Activated B cell treated with CpG ODN at 0.5 μM for 24 hours (primary cell): ENCODE measurements at regions not wholly inside any gene's neighbourhood (a gene's known extent, or its start where the extent isn't known, plus 50 kb on each side); places are given as distances from the start of the nearest gene placed in this dataset.

Experiments used
- ATAC-seq: fragments of 200-7000 bp; cut with Tn5 transposase; one replicate; pipeline ENCODE4 v1.10.0; 2021; ENCODE audit warnings: low read depth, mild to moderate bottlenecking, moderate library complexity
- CTCF ChIA-PET: fragments of 350-600 bp; sonication (Branson Sonifier 250); formaldehyde crosslinking; loops from one replicate; lab custom pipeline; 2021; ENCODE audit warnings: antibody characterized with exemption; lab: Charles Lee
- POLR2A ChIA-PET: fragments of 350-600 bp; sonication (Branson Sonifier 250); formaldehyde crosslinking; loops from one replicate; lab custom pipeline; 2021; ENCODE audit warnings: antibody characterized with exemption; lab: Charles Lee
- DNase-seq: peaks from one replicate; pipeline ENCODE4 v3.0.0; 2022
- H3K27ac Mint-ChIP-seq: one replicate; pipeline ENCODE4 v1.8.0; 2020; ENCODE audit warnings: mixed read lengths
- H3K27me3 Mint-ChIP-seq: one replicate; pipeline ENCODE4 v1.8.0; 2021; ENCODE audit warnings: mixed read lengths
- H3K36me3 Mint-ChIP-seq: one replicate; pipeline ENCODE4 v1.8.0; 2021; ENCODE audit warnings: low read depth, mixed read lengths
- H3K4me1 Mint-ChIP-seq: one replicate; pipeline ENCODE4 v1.8.0; 2021; ENCODE audit warnings: mixed read lengths
- H3K4me3 Mint-ChIP-seq: one replicate; pipeline ENCODE4 v1.8.0; 2020; ENCODE audit warnings: mild to moderate bottlenecking, mixed read lengths
- H3K9me3 Mint-ChIP-seq: one replicate; pipeline ENCODE4 v1.8.0; 2020; ENCODE audit warnings: mixed read lengths
- intact Hi-C: fragments of 100-400 bp; cut with micrococcal nuclease; formaldehyde crosslinking; loops from one replicate; pipeline ENCODE4 v1.15.1; 2024
- TF ChIP-seq, protein P1 (sequence below): fragments of 200-600 bp; IDR thresholded peaks from one replicate; pipeline ENCODE4 v1.8.0; 2022; ENCODE audit warnings: antibody characterized with exemption, mild to moderate bottlenecking

DNA sequence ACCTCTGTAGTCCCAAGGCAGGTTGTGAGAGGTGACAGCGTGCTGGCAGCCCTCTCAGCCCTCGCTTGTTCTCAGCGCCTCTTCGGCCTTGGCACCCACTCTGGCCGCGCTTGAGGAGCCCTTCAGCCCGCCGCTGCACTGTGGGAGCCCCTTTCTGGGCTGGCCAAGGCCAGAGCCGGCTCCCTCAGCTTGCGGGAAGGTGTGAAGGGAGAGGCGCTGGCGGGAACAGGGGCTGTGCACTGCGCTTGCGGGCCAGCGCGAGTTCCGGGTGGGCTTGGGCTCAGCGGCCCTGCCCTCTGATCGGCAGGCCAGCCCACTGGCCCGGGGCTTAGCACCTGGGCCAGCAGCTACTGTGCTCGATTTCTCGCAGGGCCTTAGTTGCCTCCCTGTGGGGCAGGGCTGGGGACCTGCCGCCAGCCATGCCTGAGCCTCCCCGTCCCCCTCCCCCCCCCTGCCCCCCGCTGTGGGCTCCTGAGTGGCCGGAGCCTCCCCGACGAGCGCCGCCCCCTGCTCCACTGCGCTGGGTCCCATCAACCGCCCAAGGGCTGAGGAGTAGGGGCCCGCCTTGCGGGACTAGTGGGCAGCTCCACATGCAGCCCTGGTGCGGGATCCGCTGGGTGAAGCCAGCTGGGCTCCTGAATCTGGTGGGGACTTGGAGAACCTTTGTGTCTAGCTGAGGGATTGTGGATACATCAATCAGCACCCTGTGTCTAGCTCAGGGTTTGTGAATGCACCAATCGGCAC is 347.6 kb downstream of the KLHL13 start:
- ATAC-seq = no peak
- TF ChIP-seq, protein P1, sequence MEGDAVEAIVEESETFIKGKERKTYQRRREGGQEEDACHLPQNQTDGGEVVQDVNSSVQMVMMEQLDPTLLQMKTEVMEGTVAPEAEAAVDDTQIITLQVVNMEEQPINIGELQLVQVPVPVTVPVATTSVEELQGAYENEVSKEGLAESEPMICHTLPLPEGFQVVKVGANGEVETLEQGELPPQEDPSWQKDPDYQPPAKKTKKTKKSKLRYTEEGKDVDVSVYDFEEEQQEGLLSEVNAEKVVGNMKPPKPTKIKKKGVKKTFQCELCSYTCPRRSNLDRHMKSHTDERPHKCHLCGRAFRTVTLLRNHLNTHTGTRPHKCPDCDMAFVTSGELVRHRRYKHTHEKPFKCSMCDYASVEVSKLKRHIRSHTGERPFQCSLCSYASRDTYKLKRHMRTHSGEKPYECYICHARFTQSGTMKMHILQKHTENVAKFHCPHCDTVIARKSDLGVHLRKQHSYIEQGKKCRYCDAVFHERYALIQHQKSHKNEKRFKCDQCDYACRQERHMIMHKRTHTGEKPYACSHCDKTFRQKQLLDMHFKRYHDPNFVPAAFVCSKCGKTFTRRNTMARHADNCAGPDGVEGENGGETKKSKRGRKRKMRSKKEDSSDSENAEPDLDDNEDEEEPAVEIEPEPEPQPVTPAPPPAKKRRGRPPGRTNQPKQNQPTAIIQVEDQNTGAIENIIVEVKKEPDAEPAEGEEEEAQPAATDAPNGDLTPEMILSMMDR = no peak
- no peak overlapping the region for H3K27ac Mint-ChIP-seq

GRCh38 chrX:117765211-117765610 is 351.4 kb downstream of the KLHL13 start:
- Mint-ChIP-seq H3K36me3 (no peaks in the 10 kb centered on the region), H3K27me3 (no peaks in the 10 kb centered on the region), H3K27ac (no peak overlapping the region), H3K4me1 (no peaks in the 10 kb centered on the region), H3K4me3 (no peak overlapping the region), H3K9me3 (no peaks in the 10 kb centered on the region)
- ChIA-PET CTCF (no interaction called here), POLR2A (no interaction called here)
- TF ChIP-seq, protein P1 = no peak
- ATAC-seq (no peak), DNase-seq (no peak)
- intact Hi-C loops = no loop called here

More for the DNA sequence above, 347.6 kb downstream of the KLHL13 start:
- CTCF ChIA-PET = no interaction called here
- H3K4me3 Mint-ChIP-seq = no peak overlapping the region
- H3K27me3 Mint-ChIP-seq = no peaks in the 10 kb centered on the region
- intact Hi-C loops = no loop called here
- H3K36me3 Mint-ChIP-seq = no peaks in the 10 kb centered on the region
- no peaks in the 10 kb centered on the region for H3K4me1 Mint-ChIP-seq
- no peaks in the 10 kb centered on the region for H3K9me3 Mint-ChIP-seq
- POLR2A ChIA-PET = no interaction called here
- no peak for DNase-seq

DNA sequence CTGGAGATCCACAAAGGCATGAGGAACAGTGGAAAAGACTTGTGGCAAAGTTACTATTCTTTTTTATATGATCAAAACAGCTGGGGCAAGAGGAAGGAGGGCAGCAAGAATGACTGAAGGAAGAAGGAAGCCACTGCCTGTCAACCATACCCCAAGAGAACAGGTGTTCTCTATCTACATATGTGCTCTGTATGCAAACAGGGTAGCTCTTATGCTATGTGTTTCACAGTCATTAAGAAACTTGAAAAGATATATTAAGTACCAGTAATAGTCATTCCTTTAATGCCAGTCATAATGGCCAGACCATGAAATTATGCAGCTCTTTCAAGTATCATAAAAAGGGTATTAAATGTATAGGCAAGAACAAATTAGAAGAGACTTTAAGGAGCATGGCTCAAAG is 363.9 kb downstream of the KLHL13 start:
- CTCF ChIA-PET = no interaction called here
- H3K4me3 Mint-ChIP-seq = no peak overlapping the region
- no peak for ATAC-seq
- H3K27me3 Mint-ChIP-seq = no peaks in the 10 kb centered on the region
- no peaks in the 10 kb centered on the region for H3K36me3 Mint-ChIP-seq
- H3K4me1 Mint-ChIP-seq = no peaks in the 10 kb centered on the region
- POLR2A ChIA-PET = no interaction called here
- no peak for DNase-seq
- intact Hi-C loops = no loop called here
- no peaks in the 10 kb centered on the region for H3K9me3 Mint-ChIP-seq
- no peak overlapping the region for H3K27ac Mint-ChIP-seq
- TF ChIP-seq, protein P1 = no peak

- intact Hi-C loops = no loop called here
- no peak for ATAC-seq
- TF ChIP-seq, protein P1 = no peak
- Mint-ChIP-seq H3K27ac (no peak overlapping the region), H3K9me3 (no peaks in the 10 kb centered on the region), H3K27me3 (no peaks in the 10 kb centered on the region), H3K4me3 (no peak overlapping the region), H3K4me1 (no peaks in the 10 kb centered on the region), H3K36me3 (no peaks in the 10 kb centered on the region)
- no peak for DNase-seq
- CTCF ChIA-PET = no interaction called here
- POLR2A ChIA-PET = no interaction called here
Observed at GRCh38 chrX:117751155-117751554, 365.5 kb downstream of the KLHL13 start.

- no peak overlapping the region for H3K27ac Mint-ChIP-seq
- H3K27me3 Mint-ChIP-seq = no peaks in the 10 kb centered on the region
- CTCF ChIA-PET = no interaction called here
- intact Hi-C loops = no loop called here
- POLR2A ChIA-PET = no interaction called here
- no peaks in the 10 kb centered on the region for H3K36me3 Mint-ChIP-seq
- peaks cover 3% of the 10 kb centered on the region for H3K9me3 Mint-ChIP-seq
- no peak for DNase-seq
- TF ChIP-seq, protein P1 = no peak
- H3K4me1 Mint-ChIP-seq = no peaks in the 10 kb centered on the region
- no peak overlapping the region for H3K4me3 Mint-ChIP-seq
- no peak for ATAC-seq
Observed at GRCh38 chrX:117744958-117745357, 371.7 kb downstream of the KLHL13 start.
